ENCODE measurements at regions not wholly inside any gene's neighbourhood (a gene's known extent, or its start where the extent isn't known, plus 50 kb on each side); places are given as distances from the start of the nearest gene placed in this dataset.
A peak's percentile ranks its signal among the peaks of the same experiment; 100 is the strongest.

DNA sequence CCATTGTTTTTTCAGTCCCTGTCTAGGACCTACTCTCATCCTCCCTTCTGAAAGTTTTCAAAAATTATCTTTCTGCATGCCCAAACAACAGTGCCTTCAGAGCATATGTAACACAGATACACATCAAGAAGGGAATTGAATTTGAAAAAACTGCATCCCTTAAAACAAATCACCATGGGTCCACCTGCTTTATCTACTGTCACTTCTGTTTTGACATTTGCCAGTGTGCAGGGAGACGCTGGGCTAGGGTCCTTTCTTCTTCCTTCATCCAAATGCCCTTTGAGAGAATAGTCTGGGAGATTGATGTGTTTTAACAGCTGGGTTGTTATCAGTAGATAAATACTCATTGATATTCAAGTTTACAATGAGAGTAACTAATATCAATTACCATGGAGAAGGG is 1630.1 kb downstream of the MAT2B start:
- DNase-seq: no peak

DNA sequence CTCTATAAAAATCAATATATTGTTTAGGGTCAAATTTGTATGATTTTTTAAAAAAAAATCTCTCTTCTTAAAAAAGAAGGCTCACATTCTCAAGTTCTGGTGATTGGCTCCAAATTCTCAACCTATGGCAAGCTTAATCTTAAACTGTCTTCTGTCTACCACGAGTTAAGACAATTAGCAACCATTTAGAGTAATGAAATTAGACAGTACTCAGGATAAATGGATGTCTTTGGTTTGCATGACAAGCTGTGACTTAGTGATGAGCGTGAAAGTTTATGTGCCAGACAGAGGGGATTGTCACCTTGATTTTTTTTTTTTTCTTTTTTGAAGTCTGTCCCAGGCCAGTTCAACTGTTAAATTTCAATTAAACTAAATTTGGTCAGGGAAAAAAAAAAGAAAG is 1632.3 kb downstream of the MAT2B start:
- no peak for DNase-seq

GRCh38 chr5:165138236-165138635 is 1632.8 kb downstream of the MAT2B start:
- DNase-seq: no peak

DNA sequence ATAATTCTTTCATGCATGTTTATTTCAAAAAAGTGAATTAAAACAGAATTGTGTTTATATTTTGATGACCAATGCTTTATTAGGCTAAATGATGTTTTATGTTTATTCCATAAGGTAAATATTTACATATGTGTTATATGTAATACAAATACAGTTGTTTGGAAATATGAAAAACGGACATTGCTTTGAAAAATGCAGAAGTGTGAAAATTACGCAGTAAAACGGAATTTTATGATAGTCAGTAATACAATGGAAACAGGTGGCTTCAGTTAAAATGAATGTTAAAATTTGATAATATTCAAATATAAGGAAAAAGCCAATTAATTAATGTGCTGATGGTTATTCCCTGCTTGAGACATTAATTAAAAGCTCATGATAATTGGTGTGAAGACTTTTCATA is 1633.8 kb downstream of the MAT2B start:
- no peak for DNase-seq

DNA sequence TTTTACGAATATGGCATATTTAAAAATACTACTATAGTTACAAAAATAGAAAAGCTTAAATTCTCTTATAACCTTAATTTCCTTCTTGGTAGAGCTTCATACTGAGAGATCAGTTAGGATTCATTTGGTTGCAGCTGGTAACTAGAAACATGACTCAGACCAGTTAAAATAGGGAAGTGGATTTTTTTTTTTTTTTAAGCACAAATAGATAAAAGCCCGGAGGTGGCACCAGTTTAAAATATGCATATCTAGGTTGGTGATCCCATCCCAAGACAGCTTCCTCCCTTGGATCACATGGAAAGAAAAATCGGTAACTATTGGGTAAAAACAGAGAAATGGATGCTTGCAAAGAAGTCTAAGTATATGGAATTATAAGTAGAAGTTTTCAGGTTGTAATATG is 1634.3 kb downstream of the MAT2B start:
- no peak for DNase-seq

DNA sequence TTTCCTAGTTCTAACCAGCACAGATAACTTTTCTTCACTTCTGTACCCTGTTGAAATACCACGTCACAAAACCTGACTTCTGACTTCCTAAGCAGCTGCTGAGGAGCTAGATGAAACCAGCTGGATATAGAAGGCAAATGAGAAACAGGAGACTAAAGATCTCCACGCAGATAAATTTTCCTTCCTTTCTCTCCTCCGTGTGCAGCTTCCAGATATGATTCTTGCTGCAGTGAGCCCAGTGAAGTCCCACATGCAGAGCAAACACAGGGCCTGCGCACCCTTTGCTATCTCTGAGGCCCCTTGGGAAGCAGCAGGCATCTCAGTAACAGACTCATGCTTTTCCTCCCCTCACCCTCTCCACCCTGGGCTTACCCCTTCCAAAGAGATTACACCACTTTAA is 1638.3 kb downstream of the MAT2B start:
- DNase-seq: peak; percentile 11

DNA sequence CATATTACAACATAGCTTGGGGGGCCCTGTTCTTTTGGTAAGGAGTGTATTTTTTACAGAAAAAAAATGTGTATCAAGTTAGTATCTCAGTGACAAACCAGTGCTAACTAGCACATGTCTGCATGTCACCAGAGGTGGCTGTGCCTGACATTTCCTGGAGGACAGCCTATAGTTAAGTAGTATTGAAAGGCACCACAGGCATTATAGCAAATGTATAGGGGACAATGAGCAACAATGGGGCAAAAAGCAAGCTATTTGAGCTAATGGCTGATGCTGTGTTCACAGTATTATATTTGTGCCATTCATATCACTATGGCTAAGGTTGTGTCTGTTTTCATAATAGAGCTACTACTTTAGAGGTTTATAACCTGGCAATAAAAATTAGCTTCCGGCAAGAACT is 1644.0 kb downstream of the MAT2B start:
- no peak for DNase-seq

- DNase-seq: no peak
These were observed 1646.6 kb downstream of the MAT2B start for GRCh38 chr5:165152058-165152457.

- no peak for DNase-seq
These were observed 1651.8 kb downstream of the MAT2B start for GRCh38 chr5:165157219-165157618.

DNA sequence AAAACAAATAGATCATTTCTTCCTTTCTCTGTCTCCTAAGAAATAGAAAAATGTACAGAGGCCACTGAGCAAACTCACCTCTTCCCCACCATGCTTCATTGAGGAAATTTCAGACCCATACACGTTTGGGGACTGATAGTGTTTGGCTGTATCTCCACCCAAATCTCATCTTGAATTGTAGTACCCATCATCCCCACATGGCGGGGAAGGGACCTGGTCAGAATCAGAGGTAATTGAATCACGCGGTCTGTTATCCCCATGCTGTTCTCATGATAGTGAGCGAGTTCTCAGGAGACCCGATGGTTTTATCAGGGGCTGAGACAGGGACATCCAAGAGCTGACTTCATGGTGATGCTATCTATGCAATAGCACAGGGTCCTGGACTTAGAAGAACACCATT is 1655.8 kb downstream of the MAT2B start:
- DNase-seq: no peak

GRCh38 chr5:165163861-165164260 is 1658.4 kb downstream of the MAT2B start:
- DNase-seq: no peak

DNA sequence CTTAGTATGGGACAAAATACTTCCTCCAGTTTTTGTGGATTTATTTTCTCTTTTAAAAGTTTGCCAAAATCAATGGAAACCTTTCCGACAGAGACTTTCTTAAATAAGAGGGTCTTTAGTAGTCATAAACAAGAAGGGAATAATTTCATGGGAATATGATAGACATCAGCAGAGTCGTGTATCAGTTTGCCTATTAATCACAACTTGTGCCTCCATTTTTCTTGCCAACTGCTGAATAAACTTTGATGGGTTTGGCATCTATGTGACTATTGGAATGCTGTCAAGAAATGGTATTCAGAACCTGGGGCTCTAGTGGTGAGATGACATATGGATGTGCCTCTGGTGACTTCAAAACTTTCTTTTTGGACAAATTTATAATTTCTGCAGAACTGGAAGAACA is 1668.2 kb downstream of the MAT2B start:
- no peak for DNase-seq

DNA sequence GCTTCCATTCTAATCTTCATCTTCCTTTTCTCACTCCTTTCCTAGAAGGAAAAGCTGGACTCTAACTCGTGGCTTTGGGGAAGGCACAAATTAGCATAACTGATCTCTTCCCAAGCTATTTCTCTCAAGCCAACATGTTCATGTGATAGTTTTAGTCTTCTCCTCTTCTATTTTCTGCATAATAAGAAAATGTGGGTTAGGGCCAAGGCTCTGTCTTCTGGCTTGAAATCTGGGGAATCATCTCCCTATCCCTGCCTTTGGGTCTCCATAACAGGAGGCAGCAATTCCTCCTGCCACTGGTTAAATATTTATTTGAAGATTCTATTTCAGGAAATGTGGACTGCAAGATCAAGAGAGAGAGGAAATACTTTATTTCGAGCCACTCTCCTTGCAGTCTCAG is 1669.6 kb downstream of the MAT2B start:
- DNase-seq: no peak

- DNase-seq: no peak
These were observed 1678.8 kb downstream of the MAT2B start for GRCh38 chr5:165184183-165184582.

GRCh38 chr5:165185716-165186115 is 1680.3 kb downstream of the MAT2B start:
- DNase-seq: no peak

DNA sequence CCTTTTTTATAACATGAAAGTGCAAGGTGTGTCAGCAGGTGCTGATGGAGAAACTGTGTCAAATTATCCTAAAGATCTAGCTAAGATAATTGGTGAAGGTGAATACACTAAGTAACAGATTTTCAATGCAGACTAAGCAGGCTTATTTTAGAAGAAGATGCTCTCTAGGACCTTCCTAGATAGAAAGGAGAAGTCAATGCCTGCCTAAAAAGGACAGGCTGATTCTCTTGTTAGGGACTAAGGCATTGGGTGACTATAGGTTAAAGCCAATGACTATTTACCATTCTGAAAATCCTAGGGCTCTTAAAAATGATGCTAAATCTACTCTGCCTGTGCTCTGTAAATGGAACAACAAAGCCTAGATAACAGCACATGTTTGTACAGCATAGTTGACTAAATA is 1682.4 kb downstream of the MAT2B start:
- no peak for DNase-seq

DNA sequence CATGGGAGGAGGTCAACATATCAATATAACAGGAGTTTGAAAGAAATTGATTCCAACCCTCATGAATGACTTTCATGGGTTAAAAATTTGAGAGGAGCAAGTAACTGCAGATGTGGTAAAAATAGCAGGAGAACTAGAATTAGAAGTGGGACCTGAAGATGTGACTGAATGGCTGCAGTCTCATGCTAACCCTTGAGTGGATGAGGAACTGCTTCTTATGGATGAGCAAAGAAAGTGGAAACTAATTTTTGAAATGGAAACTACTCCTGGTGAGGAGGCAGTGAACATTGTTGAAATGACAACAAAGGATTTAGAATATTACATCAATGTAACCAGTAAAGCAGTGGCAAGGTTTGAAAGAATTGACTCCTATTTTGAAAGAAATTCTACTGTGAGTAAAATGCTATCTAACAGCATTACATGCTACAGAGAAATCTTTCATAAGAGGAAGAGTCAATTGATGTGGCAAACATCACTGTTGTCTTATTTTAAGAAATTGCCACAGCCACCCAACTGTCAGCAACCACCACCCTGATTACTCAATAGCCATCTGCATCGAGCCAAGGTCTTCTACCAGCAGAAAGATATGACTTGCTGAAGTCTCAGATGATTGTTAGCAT is 1683.2 kb downstream of the MAT2B start:
- DNase-seq: no peak

- DNase-seq: peak; percentile 7
These were observed 1691.5 kb downstream of the MAT2B start for GRCh38 chr5:165196961-165197360.

- DNase-seq: peak; percentile 65
These were observed 1696.0 kb downstream of the MAT2B start for GRCh38 chr5:165201369-165201768.

DNA sequence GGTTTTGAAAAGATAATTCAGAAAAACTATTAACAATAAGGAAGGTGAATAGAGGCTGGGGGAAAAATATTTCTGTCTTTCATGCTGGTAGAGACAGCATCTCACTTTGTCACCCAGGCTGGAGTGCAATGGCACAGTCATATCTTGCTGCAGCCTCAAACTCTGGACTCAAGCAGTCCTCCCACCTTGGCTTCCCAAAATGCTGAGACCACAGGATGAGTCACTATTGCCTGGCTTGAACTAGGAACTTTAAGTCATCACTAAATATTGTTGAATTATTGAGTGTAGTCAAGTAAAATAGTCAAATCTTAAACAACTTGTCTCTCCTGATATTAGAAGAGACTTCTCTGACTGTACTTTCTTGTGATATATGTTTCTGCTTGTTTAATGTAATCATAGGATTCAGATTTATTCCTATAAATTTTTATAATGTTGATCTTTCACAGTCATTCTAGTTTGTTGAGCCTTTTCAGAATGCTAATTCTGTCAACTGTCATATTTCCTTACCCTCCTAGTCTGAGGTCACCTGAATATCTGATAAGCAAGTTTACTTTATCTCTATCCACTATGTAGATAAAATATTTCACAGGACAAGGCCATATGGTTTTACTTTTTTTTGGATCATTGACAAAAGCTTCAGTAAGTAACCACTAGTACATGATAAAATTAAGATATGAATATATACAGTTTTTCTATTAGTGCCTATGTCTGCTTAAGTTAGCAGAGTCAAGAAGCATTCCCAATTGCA is 1696.5 kb downstream of the MAT2B start:
- peak; percentile 72 for DNase-seq

- no peak for DNase-seq
These were observed 1697.1 kb downstream of the MAT2B start for GRCh38 chr5:165202519-165202910.

GRCh38 chr5:165209101-165209727 is 1703.8 kb downstream of the MAT2B start:
- DNase-seq: peak; percentile 24

- DNase-seq: no peak
These were observed 1719.1 kb downstream of the MAT2B start for GRCh38 chr5:165224366-165225045.

DNA sequence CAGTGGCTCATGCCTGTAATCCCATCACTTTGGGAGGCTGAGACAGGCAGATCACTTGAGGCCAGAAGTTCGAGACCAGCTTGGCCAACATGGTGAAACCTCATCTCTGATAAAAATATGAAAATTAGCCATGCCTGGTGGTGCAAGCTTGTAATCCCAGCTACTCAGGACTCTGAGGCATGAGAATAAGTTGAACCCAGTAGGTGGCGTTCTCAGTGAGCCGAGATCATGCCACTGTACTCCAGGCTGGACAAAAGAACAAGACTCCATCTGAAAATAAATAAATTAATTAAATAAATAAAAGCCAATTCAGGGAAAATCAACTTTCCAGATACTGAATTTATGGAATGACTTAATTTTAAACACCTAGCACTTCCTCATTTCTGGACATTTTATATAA is 1722.1 kb downstream of the MAT2B start:
- no peak for DNase-seq

Measured in fibroblast of skin of abdomen (primary cell).